Hematopoietic multipotent progenitor cell treated with erythropoietin and hydrocortisone succinate and interleukin-3 and kit ligand, for 17 days (in vitro differentiated cells): ENCODE measurements at regions not wholly inside any gene's neighbourhood (a gene's known extent, or its start where the extent isn't known, plus 50 kb on each side); places are given as distances from the start of the nearest gene placed in this dataset.

Experiments
- DNase-seq: peaks from one replicate; pipeline ENCODE4 v3.0.0-alpha.2; 2015; ENCODE audit warnings: low spot score

DNA sequence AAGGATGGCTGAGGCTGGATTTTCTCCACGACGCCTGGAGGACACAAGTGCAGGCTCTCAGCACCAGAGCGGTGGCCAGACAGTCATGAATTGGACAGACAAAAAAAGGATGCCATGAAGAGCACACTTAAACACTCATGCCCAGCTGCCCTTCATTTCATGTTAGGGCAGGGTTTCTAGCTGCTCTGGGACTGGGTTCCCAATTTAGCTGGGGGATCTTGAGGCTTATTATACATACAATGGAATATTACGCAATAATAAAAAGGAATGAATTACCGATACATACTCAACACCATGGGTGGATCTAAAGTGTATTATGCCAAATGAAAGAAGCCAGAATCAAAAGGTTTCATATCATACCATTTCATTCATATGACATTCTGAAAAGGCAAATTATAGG lies 512.1 kb upstream of the LRRC4C start:
- DNase-seq: no peak

DNA sequence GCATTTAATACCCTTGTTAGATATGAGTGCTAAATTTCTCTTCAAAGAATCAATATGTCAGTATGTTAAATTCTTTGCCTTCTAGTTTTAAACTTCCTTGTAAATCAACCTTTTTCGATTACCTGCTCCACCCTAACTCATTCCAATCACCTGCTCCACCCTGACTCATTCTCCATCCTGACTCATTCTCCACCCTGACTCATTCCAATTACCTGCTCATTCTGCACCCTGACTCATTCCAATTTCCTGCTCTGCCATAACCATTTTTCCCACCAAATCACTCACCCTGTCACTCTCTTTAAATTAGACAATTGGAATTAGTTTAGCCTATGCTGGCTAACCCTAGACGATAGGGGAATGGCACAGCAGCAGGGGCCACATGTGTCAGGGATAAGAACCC lies 519.5 kb upstream of the LRRC4C start:
- DNase-seq: no peak

DNA sequence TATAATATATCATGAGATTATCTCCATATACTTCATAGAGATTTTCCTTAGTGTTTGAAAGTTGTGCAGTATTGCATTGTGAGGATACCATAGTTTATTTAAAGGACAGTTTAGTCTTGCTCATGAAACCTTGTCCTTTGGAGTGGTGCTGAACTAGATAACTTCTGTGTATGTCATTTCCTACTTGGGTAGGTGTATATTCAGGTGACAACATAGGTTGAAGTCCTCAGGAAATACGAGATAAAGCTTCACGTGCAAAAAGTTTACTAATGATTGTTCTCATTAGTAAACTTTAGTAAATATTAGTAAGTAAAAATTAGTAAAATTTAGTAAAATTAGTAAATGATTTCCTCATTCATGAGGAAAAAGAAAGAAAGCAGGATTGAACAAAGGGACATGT lies 521.3 kb upstream of the LRRC4C start:
- no peak for DNase-seq

DNA sequence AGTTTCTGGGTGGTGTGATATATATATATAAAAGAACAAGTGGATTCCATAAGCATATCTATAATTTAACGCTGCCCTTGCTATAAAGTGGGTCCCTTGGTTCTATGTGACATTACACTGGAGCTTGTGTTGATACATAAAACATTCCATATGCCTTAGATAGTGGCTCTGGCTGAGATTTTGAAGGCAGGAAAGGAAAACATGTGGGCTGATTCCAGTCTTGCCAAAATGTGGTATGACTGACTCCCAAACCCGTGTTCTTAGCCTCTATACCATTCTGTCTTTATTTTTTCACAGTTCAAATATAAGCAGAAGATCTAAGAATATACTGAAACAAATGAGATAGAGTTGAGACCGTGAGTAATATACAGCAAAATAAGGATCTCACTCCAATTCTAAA lies 522.8 kb upstream of the LRRC4C start:
- DNase-seq: no peak

DNA sequence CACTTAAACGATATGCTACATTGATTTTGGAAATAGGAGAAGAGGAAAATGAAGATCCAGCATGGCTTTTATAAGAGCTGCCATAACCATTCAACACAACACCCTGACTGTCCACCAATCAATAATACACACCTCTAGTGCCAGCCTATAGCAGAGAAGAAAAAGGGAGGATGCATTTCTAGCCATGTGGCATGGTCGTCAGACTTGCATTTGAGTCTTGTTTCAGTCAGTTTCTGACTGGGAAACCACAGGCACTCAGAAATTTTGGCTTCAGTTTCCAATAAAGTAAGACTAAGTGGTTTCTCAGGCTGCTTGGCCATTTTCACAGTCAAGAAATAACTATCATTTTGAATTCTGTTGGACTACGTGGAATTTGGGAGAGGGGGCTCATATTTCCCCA lies 523.5 kb upstream of the LRRC4C start:
- no peak for DNase-seq

DNA sequence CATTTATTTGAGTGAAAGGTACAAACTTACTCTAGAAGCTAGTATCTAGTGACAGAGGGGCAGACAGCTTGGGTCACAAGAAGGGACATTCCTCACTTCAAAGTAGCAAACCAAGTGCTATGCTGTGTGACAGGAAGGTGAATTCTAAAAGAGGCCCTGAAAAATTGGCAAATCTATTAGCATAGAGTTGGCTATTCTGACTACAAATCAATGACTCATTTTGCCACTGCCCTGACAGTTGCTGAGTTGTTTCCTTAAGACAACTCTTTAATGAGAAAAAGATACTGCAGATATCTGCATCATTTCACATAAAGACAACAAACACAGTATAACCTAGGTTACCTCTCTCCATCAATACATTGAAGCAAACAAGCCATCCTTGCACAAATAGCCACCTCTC lies 524.0 kb upstream of the LRRC4C start:
- no peak for DNase-seq

DNA sequence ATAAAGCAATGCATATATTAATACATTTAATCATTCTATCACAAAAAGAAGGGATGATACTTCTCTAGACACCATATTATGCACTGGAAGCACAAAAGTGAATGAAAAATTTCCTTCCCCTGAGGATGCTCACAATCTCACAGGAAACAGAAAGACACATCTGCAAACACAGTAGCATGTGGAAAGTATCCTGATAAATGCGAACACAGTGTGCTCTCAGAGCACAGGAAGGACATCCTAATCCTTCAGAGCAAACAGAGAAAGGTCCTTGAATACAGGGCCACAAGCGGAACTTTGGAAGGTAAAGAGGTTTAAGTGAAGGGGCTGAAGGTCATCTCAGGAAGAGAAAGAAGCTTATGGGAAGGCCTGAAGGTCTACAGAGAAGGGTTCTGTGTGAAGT lies 524.6 kb upstream of the LRRC4C start:
- no peak for DNase-seq

DNA sequence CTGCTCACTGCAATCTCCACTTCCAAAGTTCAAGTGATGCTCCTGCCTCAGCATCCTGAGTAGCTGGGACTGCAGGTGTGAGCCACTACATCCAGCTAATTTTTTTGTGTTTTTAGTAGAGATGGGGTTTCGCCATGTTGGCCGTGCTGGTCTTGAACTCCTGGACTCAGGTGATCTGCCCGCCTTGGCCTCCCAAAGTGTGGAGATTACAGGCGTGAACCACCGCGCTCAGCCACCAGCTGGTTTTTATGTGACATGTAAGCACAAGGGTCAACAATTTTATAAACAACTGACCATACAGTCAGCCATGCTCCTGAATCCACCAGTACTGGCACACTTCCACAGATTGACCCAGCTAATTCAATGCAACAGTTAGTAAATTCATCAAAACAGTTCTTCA lies 526.3 kb upstream of the LRRC4C start:
- no peak for DNase-seq

DNA sequence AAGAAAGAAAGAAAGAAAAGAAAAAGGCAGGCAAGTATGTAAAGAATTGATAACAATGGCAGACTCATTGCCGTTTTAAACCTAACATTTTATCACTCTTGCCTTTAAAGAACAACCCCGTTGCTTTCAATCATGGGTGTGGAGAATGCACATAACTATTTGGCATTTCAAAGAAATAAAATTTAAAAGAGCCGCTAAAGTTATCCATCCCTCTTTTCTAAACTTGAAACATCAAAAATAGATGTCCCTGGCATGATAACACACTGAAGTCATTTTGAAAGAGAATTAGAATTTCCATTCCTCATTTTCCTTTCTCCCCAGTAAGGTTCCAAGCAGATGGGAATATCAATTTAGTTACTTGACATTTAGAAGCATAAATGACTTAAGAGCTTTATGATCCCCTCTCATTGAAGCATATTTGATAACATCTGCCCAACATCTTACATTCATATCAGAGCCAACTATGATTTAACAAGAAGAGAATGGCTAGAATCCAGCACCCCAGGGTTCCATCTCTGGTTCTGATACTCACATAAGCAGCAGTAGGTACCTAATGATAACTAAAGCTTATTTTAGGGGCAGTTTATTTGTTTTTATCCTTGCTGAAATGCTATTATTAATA lies 529.6 kb upstream of the LRRC4C start:
- no peak for DNase-seq

DNA sequence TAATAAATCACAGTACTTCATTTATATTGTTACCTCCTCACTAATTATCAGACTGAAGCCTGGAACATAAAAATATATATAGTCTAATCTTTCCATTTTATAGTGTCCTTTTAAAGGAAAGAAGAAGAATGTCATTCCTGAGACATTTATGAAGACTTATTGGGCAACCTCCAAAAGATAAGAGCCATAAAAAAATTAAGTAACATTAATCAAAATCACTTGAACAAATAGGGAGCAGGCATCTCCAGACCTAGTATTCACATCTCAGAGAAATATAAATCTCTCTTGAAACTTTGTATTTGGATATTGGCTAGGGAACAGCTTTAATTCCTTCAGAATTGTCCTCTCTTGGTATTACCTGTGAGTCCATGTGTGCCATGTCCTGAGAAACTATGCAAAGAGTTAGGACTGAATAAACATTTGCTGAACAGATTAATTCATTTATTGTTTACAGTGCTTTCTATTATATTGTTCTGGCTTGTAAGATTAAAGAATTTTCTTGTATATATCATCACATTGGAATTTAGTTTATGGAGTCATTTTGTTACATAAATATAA lies 530.5 kb upstream of the LRRC4C start:
- no peak for DNase-seq

DNA sequence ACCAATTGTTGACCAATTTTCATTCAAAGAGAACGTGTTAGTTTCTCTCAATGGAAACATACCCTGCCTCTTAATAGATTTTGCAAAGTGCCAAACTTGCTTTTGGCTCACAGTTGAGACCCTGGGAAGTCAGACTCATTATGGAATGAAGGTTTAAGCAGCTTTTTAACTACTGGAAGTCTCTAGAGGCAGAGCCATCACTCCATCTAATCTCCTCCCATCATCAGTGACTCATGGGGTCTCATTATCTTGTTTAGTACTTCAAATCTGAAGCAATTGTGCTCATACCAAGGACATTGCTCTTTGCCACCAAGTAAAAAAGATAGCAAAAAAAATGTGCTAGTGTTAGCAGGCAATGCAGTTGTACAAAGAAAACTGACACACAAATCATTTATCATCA lies 537.1 kb upstream of the LRRC4C start:
- DNase-seq: no peak

DNA sequence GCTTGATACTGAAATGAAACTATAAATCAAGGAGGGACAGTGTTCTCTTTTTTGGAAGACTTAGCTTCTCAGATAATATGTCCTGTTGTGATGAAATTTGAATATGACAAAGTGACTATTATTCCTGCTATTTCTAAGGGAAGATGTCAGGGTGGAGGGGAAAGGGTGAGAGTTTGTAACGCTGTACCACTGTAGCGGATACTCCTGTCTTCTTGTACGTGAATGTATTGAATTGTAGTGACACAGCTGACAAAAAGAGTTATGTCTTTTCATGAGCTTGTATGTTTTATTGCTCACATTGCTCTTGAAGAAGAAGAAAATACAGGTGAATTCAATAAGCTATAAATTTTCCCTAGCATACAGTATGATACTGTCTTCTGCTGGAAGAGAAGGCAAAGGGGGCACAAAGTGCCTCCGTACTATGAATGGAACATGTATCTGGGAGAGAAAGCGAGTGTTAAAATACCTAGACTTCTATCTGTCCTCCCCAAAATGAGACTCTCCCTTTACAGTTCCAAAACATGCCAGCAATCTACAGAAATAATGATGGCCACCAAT lies 538.5 kb upstream of the LRRC4C start:
- no peak for DNase-seq

DNA sequence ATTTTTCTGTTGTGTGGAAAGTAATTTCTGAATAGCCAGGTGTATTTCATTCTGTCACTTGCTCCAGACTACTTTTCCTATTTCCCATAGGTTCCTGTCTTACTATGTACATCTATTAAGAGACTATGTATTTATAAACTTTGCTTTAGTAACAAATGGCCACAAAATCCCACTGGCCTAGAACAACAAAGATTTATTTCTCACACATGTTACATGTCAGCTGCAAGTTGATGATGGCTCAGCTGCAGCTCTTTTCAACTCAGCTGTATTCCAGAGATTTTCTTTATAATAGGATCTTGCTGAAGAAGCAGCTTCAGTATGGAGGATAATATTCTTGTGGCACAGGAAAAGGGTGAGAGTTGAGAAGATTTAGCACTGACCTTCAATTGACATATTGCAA lies 539.6 kb upstream of the LRRC4C start:
- no peak for DNase-seq

DNA sequence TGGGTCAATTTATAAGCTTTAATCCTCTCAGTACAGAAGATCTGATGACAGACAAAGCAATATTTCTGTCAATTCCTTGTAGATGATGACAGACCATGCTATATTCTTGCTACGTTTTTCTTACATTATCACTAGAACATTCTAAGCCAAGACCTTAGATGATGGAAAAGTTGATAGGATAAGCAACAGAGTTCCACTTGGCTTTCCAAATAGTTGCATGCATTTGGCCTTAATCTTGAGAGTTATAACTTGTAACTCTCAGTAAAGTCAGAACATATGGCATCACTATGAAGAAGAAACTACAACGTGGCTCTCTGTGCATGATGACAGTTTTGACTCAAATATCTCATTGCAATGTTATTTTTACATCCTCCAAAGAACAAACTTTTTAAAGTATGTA lies 544.3 kb upstream of the LRRC4C start:
- no peak for DNase-seq

DNA sequence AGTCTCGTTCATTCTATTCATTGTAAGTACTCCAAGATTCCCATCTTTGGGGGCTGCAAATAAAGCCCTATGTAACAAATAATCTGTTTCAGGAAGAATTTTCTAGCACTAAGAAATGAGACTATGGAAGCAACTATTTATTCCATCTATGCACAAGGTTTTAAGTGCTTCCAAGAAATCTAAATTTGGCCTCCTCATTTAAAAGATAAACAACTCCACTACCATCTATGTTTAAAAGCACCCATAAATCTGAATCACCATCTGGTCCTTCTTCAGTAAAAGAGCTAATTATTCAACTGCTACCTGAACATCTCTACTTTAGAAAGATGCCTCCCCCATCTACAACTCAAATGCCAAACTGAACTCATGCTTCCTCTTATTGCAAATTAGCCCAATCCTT lies 547.3 kb upstream of the LRRC4C start:
- DNase-seq: no peak

DNA sequence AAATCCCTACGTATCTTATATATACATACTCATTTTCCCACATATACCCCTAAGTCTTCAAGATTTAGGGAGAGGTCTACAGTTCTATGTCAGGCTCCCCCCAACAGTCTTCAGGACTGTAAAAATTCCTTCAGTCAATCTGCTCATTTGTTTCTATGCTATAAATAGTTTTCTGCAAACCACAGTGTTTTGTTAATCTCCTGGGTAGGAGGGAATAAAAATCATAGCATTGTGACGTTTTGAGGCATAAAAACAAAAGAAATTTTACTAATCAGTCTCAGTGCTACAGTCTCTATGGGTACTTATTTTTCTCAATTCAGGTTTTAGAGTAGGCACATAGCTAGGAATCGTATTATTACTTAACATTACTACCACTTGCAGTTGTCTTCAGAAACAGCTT lies 552.8 kb upstream of the LRRC4C start:
- DNase-seq: no peak

DNA sequence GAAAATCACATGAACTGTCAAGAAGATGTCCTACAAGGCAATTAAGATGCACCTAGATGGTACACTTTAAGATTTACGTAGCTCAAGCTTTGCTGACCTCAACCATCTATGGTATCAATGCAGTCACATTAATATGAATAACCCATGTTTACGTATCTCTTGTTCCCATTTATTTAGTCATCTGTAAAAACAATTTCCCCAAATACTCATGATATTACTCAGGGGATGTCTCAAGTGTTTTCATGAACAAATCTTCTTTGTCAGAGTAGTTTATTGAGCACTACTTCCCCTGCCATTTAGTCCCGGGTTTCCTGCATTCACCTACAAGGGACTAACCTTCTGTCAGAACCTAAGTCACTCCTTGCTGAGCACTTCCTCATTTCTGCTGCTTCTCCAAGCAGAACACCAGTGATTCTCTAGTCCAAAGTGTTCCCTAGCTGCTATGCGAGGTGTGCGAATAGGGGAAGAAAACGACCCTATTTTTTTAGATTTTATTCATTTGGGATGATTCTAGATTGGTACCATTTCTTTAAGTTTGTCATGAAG lies 554.3 kb upstream of the LRRC4C start:
- DNase-seq: no peak

DNA sequence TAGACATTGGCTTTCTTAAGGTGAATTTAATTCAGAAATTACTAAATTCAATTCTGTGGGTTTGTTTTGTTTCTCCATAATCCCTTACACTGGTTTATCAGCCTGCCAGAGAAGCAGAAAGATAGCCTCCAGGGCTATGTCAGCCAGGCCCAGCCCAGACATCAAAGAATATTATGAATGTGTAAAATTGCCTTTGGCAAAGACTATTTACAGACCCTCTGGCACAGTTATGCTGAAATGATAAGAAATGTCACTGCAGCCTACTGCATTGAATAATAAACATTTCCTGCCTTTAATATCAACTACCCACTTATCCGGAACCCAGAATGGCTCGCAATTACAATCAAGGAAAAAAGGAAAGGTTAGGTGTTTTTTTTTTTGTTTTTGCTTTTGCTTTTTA lies 562.5 kb upstream of the LRRC4C start:
- DNase-seq: no peak

DNA sequence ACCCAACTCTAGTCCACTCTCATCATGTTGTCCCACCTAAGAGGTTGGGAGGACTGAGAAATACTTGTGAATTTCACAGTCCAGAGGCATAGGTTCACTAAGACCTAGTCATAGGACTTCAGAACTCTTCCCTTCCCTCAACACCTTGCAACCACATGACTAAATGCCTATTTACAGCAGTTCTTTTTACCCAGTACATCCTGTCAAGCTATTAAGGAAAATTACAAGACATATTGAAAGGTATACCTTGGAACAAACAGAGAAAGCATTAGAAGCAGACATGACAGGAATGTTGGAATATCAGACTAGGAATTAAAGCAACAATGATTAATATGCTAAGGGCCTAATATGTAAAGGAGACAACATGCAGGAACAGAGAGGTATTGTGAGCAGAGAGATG lies 563.8 kb upstream of the LRRC4C start:
- no peak for DNase-seq

DNA sequence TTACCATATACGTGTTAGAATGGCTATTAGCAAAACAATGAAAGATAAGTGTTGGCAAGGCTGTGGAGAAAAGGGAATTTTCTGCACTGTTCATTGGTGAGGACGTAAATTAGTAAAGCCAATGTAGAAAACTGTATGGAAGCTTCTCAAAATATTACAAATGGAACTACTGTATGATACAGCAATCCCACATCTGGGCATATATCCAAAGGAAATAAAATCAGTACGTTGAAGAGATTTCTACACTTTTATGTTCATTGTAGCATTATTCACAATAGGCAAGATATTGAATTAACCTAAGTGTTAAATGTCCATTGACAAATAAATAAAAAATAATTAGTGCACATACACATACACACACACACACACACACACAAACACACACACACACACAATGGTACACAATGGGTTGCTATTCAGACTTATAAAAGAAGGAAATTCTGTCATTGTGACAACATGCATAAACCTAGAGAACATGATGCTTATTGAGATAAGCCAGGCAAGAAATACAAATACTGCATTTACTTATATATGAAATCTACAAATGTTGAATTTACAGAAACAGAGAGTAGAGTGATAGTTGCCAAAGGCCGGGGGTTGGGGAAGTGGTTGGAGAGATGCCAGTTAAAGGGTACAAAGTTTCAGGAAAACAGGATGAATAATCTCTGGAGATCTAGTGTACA lies 565.8 kb upstream of the LRRC4C start:
- DNase-seq: no peak

DNA sequence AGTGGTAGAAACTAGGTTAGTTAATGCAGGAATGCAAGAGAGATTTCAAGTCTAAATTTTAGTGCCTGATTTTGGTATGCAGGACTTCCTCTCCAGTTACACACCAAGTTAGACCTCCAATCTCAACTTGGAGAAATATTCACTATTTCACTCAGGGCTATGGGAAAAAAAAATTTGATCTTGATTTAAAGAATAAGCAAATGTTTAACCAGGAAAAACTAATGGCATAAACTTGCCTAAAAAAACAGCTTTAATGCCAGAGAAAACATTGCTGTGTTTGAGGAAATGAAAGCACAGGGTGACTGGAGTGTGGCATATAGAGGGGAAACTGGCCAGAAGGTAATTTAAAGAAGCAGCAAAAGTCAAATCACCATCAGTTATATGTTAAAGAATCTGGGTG lies 575.4 kb upstream of the LRRC4C start:
- DNase-seq: no peak

DNA sequence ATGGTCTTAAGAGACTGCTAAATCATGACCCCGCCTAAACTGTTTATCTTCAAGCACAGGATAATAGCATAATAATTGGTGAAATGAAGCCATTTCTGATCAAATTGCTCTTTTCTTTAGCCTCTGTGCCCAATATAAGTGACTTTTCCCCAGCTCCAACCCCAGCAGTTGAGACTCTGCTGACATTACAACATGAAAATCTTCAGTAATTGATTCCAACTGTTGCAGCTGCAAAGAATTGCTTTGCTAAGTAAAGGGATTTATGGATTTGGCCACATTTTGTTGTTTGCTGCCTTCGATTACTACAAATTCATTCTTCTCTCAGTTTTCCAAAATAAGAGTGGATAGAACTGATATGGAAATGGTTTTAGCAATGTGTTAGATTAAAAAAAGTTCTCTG lies 576.7 kb upstream of the LRRC4C start:
- no peak for DNase-seq

DNA sequence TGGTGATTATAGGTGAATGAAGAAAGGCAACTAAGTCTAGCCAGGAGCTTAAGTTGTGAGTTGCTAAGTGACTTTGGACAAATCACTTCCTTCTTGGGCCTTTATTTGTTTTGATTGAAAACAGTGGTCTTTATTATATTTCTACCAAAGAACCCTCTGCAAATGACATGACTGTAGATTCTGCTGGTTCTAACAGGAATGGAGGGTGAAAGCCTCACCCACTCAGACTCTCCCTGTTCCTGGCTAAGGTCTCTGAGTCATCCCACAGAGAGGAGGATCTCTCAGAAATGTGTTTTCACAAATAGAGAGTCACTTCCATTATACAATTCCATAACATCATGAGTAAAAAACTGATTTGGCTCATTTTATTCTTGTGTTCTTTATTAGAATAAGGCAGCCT lies 583.9 kb upstream of the LRRC4C start:
- DNase-seq: no peak
